ENCODE measurements at regions not wholly inside any gene's neighbourhood (a gene's known extent, or its start where the extent isn't known, plus 50 kb on each side); places are given as distances from the start of the nearest gene placed in this dataset.

DNA sequence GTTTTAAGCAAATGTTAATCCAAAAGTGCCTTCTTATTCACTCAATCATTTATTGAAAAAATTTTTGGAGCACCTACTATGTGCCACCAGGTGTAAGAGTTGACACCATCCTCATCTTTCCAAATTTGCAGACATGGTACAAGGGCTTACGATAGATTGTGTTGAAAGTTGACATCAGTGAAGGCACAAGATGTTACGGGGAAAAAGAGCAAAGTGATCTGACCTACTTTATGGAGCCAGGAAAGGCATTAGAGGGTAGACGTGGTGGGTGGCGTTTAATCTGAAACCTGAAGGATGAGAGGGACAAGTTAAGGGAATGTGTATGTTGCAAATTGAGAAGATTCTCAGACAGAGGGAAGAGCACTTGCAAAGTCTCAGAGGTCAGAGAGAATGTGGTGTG, 167.8 kb upstream of the HAND2 start:
- Mint-ChIP-seq H3K4me3 (ENCODE audit: unreplicated experiment) (no peak overlapping the region), H3K36me3 (ENCODE audit: low read depth, unreplicated experiment) (no peaks in the 10 kb centered on the region), H3K9me3 (ENCODE audit: unreplicated experiment) (no peaks in the 10 kb centered on the region), H3K27me3 (ENCODE audit: low read depth, unreplicated experiment) (no peaks in the 10 kb centered on the region), H3K4me1 (ENCODE audit: low read depth, unreplicated experiment) (no peaks in the 10 kb centered on the region), H3K27ac (ENCODE audit: unreplicated experiment) (no peak overlapping the region)
- Histone ChIP-seq H3K4me3 (ENCODE audit: insufficient read depth, low read depth, low read length) (no peak overlapping the region), H3K27ac (ENCODE audit: low read depth, low read length) (no peak overlapping the region), H3K4me2 (ENCODE audit: low read length) (no peak overlapping the region), H3K9me3 (ENCODE audit: insufficient read depth, low read depth, low read length) (peaks cover 3% of the 10 kb centered on the region), H3K27me3 (ENCODE audit: insufficient read depth, low read length) (no peaks in the 10 kb centered on the region), H3K79me2 (ENCODE audit: insufficient read depth, low read length) (no peaks in the 10 kb centered on the region), H2AFZ (ENCODE audit: low read depth, low read length) (no peak overlapping the region), H3K9ac (ENCODE audit: low read length) (no peak overlapping the region), H3K36me3 (ENCODE audit: insufficient read depth, low read length) (no peaks in the 10 kb centered on the region), H3K4me1 (ENCODE audit: insufficient read depth, low read length) (no peaks in the 10 kb centered on the region), H4K20me1 (ENCODE audit: insufficient read depth, low read length) (no peaks in the 10 kb centered on the region)
- FAIRE-seq (no peak), DNase-seq (ENCODE audit: low read depth) (no peak)
- TF ChIP-seq, protein P1, sequence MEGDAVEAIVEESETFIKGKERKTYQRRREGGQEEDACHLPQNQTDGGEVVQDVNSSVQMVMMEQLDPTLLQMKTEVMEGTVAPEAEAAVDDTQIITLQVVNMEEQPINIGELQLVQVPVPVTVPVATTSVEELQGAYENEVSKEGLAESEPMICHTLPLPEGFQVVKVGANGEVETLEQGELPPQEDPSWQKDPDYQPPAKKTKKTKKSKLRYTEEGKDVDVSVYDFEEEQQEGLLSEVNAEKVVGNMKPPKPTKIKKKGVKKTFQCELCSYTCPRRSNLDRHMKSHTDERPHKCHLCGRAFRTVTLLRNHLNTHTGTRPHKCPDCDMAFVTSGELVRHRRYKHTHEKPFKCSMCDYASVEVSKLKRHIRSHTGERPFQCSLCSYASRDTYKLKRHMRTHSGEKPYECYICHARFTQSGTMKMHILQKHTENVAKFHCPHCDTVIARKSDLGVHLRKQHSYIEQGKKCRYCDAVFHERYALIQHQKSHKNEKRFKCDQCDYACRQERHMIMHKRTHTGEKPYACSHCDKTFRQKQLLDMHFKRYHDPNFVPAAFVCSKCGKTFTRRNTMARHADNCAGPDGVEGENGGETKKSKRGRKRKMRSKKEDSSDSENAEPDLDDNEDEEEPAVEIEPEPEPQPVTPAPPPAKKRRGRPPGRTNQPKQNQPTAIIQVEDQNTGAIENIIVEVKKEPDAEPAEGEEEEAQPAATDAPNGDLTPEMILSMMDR (IDR thresholded peaks at IDR 0.05; ENCODE audit: insufficient read depth, low read depth, low read length): no peak
- no peak for TF ChIP-seq EZH2 (IDR thresholded peaks at IDR 0.05; ENCODE audit: insufficient read depth, low read length)

DNA sequence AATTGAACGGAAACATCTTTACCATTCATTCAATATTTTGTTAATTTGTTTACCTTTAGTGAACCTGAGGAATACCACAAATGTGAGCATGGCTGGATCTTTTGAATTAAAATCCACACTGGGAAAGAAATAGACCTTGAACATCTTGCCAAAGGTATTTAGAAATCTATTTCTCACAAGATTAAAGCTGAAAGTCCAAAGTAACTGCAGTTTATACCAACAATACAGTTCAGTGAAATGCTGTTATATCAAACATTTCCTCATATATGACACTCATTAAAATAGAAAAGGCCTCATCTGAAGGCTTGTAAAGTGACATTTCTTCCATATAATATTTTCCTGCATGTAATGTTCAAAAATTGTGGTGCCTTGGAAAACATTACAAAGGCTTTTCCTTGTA, 166.5 kb upstream of the HAND2 start:
- Mint-ChIP-seq H3K4me1 (ENCODE audit: low read depth, unreplicated experiment) (no peaks in the 10 kb centered on the region), H3K27me3 (ENCODE audit: low read depth, unreplicated experiment) (no peaks in the 10 kb centered on the region), H3K9me3 (ENCODE audit: unreplicated experiment) (no peaks in the 10 kb centered on the region), H3K36me3 (ENCODE audit: low read depth, unreplicated experiment) (no peaks in the 10 kb centered on the region), H3K4me3 (ENCODE audit: unreplicated experiment) (no peak overlapping the region), H3K27ac (ENCODE audit: unreplicated experiment) (no peak overlapping the region)
- Histone ChIP-seq H3K9me3 (ENCODE audit: insufficient read depth, low read depth, low read length) (no peaks in the 10 kb centered on the region), H2AFZ (ENCODE audit: low read depth, low read length) (no peak overlapping the region), H3K9ac (ENCODE audit: low read length) (no peak overlapping the region), H4K20me1 (ENCODE audit: insufficient read depth, low read length) (no peaks in the 10 kb centered on the region), H3K4me3 (ENCODE audit: insufficient read depth, low read depth, low read length) (no peak overlapping the region), H3K27ac (ENCODE audit: low read depth, low read length) (no peak overlapping the region), H3K27me3 (ENCODE audit: insufficient read depth, low read length) (no peaks in the 10 kb centered on the region), H3K36me3 (ENCODE audit: insufficient read depth, low read length) (no peaks in the 10 kb centered on the region), H3K79me2 (ENCODE audit: insufficient read depth, low read length) (no peaks in the 10 kb centered on the region), H3K4me2 (ENCODE audit: low read length) (no peak overlapping the region), H3K4me1 (ENCODE audit: insufficient read depth, low read length) (no peaks in the 10 kb centered on the region)
- no peak for TF ChIP-seq EZH2 (IDR thresholded peaks at IDR 0.05; ENCODE audit: insufficient read depth, low read length)
- TF ChIP-seq, protein P1 (IDR thresholded peaks at IDR 0.05; ENCODE audit: insufficient read depth, low read depth, low read length): no peak
- FAIRE-seq (no peak), DNase-seq (ENCODE audit: low read depth) (no peak)

DNA sequence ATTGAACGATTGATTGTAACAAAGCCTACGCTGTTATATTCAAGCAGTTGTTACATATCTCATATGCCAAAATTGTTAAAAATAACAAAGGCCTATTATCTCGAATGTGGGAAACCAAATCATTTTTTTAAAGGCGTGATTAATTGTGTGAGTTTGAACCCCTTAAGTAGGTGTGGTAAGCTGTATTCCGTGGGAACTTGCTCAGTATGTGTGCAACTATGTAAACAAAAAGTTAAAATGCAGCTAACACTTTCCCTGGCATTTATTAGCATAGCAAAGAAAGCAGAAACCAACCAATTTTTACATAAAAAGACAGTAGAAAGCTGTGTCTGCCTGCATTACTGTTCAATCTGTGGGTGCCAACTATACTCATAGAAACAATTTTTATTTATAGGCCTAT, 166.0 kb upstream of the HAND2 start:
- Mint-ChIP-seq H3K36me3 (ENCODE audit: low read depth, unreplicated experiment) (no peaks in the 10 kb centered on the region), H3K9me3 (ENCODE audit: unreplicated experiment) (no peaks in the 10 kb centered on the region), H3K27me3 (ENCODE audit: low read depth, unreplicated experiment) (no peaks in the 10 kb centered on the region), H3K4me1 (ENCODE audit: low read depth, unreplicated experiment) (no peaks in the 10 kb centered on the region), H3K27ac (ENCODE audit: unreplicated experiment) (no peak overlapping the region), H3K4me3 (ENCODE audit: unreplicated experiment) (no peak overlapping the region)
- H3K27me3 ChIP-seq (ENCODE audit: insufficient read depth, low read length): no peaks in the 10 kb centered on the region
- H3K4me2 ChIP-seq (ENCODE audit: low read length): no peak overlapping the region
- H3K79me2 ChIP-seq (ENCODE audit: insufficient read depth, low read length): no peaks in the 10 kb centered on the region
- no peak overlapping the region for H3K9ac ChIP-seq (ENCODE audit: low read length)
- H3K4me3 ChIP-seq (ENCODE audit: insufficient read depth, low read depth, low read length): no peak overlapping the region
- H2AFZ ChIP-seq (ENCODE audit: low read depth, low read length): no peak overlapping the region
- H3K27ac ChIP-seq (ENCODE audit: low read depth, low read length): no peak overlapping the region
- no peaks in the 10 kb centered on the region for H3K4me1 ChIP-seq (ENCODE audit: insufficient read depth, low read length)
- TF ChIP-seq EZH2 (IDR thresholded peaks at IDR 0.05; ENCODE audit: insufficient read depth, low read length): no peak
- TF ChIP-seq, protein P1 (IDR thresholded peaks at IDR 0.05; ENCODE audit: insufficient read depth, low read depth, low read length): no peak
- FAIRE-seq (no peak), DNase-seq (ENCODE audit: low read depth) (no peak)
- H3K9me3 ChIP-seq (ENCODE audit: insufficient read depth, low read depth, low read length): no peaks in the 10 kb centered on the region
- H4K20me1 ChIP-seq (ENCODE audit: insufficient read depth, low read length): no peaks in the 10 kb centered on the region
- no peaks in the 10 kb centered on the region for H3K36me3 ChIP-seq (ENCODE audit: insufficient read depth, low read length)
